Chondrocyte (in vitro differentiated cells): ENCODE measurements at regions not wholly inside any gene's neighbourhood (a gene's known extent, or its start where the extent isn't known, plus 50 kb on each side); places are given as distances from the start of the nearest gene placed in this dataset.

Experiments used
- DNase-seq: peaks from one replicate; pipeline ENCODE4 v3.0.0; 2021; ENCODE audit warnings: mixed read lengths, low spot score
- H3K27ac Mint-ChIP-seq: one replicate; pipeline ENCODE4 v1.8.0; 2021; ENCODE audit warnings: mild to moderate bottlenecking, moderate library complexity, mixed read lengths; ENCODE audit not compliant: unreplicated experiment
- H3K27me3 Mint-ChIP-seq: 2 replicates; pipeline ENCODE4 v1.8.0; 2021; ENCODE audit warnings: low read depth, mixed read lengths
- H3K36me3 Mint-ChIP-seq: 2 replicates; pipeline ENCODE4 v1.8.0; 2021; ENCODE audit warnings: low read depth, mixed read lengths
- H3K4me1 Mint-ChIP-seq: 2 replicates; pipeline ENCODE4 v1.8.0; 2021; ENCODE audit warnings: low read depth, mild to moderate bottlenecking, mixed read lengths
- H3K4me3 Mint-ChIP-seq: one replicate; pipeline ENCODE4 v1.8.0; 2021; ENCODE audit warnings: mild to moderate bottlenecking, moderate library complexity, mixed read lengths; ENCODE audit not compliant: unreplicated experiment
- H3K9me3 Mint-ChIP-seq: 2 replicates; pipeline ENCODE4 v1.8.0; 2021; ENCODE audit warnings: low read depth, mixed read lengths
- TF ChIP-seq, protein P1 (sequence below): fragments of 200-600 bp; sonication (generic); IDR thresholded peaks from 2 replicates; pipeline ENCODE4 v1.5.0; 2021; ENCODE audit warnings: antibody characterized with exemption, mild to moderate bottlenecking, moderate library complexity

DNA sequence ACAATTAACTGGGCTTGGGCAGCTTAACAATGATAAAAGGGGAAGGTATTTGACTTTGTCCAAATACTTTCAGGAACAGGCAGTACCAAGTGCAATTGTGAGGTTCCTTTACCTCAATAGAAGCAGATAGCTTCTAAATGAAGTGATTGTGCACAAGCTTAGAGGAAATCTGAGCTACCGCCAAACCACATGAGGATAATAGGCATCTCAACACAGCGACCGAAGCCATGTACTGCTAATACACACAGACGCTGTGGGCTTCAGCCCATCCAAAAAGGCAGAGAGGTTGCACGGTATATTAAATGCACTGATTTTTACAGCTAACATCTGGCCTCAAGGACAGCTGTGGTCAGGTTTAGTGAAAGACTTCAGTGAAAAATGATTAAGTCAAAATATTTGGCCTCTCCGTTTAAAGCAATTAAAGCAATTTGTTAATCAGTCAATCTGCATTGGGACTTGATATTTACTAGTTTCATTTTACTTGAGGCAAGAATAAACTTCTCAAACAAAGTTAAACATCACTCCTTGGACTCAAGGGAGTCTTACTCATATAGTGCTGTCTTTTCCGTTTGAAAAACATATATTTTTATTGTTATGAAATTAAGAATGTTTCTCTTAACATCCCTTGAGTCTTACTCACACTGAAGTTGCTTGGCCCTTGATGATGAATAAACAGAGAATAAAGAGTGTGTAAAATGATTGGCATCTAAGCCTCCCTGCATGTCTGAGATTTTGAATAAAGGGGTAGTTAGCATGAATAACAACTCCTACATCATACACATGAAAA, 306.3 kb downstream of the C7orf25 start:
- TF ChIP-seq, protein P1, sequence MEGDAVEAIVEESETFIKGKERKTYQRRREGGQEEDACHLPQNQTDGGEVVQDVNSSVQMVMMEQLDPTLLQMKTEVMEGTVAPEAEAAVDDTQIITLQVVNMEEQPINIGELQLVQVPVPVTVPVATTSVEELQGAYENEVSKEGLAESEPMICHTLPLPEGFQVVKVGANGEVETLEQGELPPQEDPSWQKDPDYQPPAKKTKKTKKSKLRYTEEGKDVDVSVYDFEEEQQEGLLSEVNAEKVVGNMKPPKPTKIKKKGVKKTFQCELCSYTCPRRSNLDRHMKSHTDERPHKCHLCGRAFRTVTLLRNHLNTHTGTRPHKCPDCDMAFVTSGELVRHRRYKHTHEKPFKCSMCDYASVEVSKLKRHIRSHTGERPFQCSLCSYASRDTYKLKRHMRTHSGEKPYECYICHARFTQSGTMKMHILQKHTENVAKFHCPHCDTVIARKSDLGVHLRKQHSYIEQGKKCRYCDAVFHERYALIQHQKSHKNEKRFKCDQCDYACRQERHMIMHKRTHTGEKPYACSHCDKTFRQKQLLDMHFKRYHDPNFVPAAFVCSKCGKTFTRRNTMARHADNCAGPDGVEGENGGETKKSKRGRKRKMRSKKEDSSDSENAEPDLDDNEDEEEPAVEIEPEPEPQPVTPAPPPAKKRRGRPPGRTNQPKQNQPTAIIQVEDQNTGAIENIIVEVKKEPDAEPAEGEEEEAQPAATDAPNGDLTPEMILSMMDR: no peak
- Mint-ChIP-seq H3K4me1 (peaks cover 11% of the 10 kb centered on the region), H3K36me3 (peaks cover 2% of the 10 kb centered on the region), H3K9me3 (no peaks in the 10 kb centered on the region), H3K4me3 (no peak overlapping the region), H3K27ac (no peak overlapping the region), H3K27me3 (peaks cover 2% of the 10 kb centered on the region)
- DNase-seq: no peak

DNA sequence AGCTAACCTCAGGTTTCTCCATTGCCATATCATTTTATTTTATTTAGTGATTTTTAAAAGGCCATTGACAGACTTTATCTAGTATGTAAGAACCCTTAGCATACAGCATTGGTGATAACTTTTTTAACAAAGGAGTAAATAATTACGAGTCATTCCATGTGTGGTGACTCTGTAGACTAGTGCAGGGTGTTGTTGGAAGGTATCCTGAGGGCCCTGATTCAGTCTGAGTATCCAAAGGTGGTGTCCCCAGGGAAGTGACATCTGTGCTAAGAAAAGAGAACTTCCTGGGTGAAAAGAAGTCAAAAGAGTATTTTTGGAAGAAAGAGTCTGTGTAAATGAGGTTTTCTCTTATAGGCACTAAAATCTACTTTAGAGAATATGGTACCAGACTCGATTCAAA, 308.4 kb downstream of the C7orf25 start:
- Mint-ChIP-seq H3K27ac (no peak overlapping the region), H3K4me1 (peaks cover 11% of the 10 kb centered on the region), H3K27me3 (peaks cover 2% of the 10 kb centered on the region), H3K4me3 (no peak overlapping the region), H3K36me3 (peaks cover under 1% of the 10 kb centered on the region), H3K9me3 (peaks cover 3% of the 10 kb centered on the region)
- DNase-seq: no peak
- TF ChIP-seq, protein P1: no peak

DNA sequence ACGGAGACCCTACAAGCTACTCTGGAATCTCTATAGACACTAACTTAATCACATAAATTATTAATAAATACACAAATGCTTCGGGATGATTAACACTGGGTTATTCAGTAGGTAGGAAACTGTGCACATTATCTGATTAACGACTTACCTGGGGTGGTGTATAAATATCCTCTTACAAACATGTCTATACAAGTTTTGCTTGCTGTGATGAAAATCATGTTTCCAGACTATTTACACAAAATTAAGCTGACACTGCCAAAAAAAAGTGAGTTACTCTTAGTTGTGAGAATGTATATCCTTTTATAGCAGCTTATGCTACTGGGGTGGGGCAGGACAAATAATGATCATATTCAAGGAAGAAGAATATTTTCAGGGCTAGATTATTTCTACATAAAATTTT, 314.6 kb downstream of the C7orf25 start:
- H3K9me3 Mint-ChIP-seq: peaks cover 10% of the 10 kb centered on the region
- peaks cover 4% of the 10 kb centered on the region for H3K27me3 Mint-ChIP-seq
- H3K4me3 Mint-ChIP-seq: no peak overlapping the region
- peaks cover 3% of the 10 kb centered on the region for H3K36me3 Mint-ChIP-seq
- TF ChIP-seq, protein P1: no peak
- no peak for DNase-seq
- no peak overlapping the region for H3K27ac Mint-ChIP-seq
- H3K4me1 Mint-ChIP-seq: peaks cover 7% of the 10 kb centered on the region

DNA sequence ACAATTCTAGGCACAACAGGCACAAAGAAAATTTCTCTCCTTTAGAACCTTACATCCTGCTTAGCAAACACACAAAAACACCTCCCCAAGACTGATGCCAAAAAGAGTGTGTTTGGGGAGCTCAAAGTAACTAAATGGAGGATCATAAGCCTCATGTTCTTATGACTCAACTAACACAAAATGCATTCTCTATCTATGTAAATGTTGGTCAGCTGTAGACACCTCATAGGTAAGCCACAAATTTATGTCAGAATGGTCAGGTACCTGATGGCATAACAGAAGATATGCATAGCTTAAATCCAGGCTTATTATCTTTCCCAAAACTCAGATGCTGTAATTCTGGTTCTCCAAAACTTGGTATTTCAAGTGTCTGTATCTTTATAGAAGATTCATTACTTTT, 315.1 kb downstream of the C7orf25 start:
- H3K36me3 Mint-ChIP-seq: peaks cover 3% of the 10 kb centered on the region
- no peak overlapping the region for H3K27ac Mint-ChIP-seq
- H3K9me3 Mint-ChIP-seq: peaks cover 10% of the 10 kb centered on the region
- TF ChIP-seq, protein P1: no peak
- H3K4me1 Mint-ChIP-seq: peaks cover 7% of the 10 kb centered on the region
- DNase-seq: no peak
- no peak overlapping the region for H3K4me3 Mint-ChIP-seq
- peaks cover 2% of the 10 kb centered on the region for H3K27me3 Mint-ChIP-seq

DNA sequence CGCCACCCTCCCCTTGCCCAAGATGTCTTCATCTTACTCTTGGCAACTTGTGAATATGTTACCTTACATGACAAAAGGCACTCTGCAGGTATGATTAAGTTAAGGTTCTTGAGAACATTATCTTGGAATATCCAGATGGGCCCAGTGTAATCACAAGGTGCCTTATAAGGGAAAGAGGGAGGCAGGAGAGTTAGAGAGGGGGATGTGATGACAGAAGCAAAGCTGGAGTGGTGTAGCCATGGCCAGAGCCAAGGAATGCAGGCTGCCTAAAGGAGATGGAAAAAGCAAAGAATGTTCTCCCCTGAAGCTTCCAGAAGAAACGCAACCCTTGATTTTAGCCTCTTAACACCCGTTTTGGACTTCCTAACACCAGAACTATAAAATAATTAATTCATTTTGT, 318.0 kb downstream of the C7orf25 start:
- DNase-seq: no peak
- no peak overlapping the region for H3K27ac Mint-ChIP-seq
- TF ChIP-seq, protein P1: no peak
- H3K27me3 Mint-ChIP-seq: peaks cover 2% of the 10 kb centered on the region
- H3K36me3 Mint-ChIP-seq: peaks cover 3% of the 10 kb centered on the region
- no peak overlapping the region for H3K4me3 Mint-ChIP-seq
- peaks cover 7% of the 10 kb centered on the region for H3K4me1 Mint-ChIP-seq
- peaks cover 12% of the 10 kb centered on the region for H3K9me3 Mint-ChIP-seq
